ENCODE measurements at regions not wholly inside any gene's neighbourhood (a gene's known extent, or its start where the extent isn't known, plus 50 kb on each side); places are given as distances from the start of the nearest gene placed in this dataset.

- Histone ChIP-seq H3K18ac (ENCODE audit: low read depth, low read length) (peak overlapping the region; percentile 94), H3K9ac (ENCODE audit: low read depth, low read length) (peak overlapping the region; percentile 7; the same call in 1 of the 2 replicates), H4K91ac (ENCODE audit: insufficient read depth, low read depth, low read length) (peak overlapping the region; percentile 87), H4K20me1 (ENCODE audit: insufficient read depth, low read length) (0 out of 2 replicates have a peak, but pooled peaks cover 3% of the 10 kb centered on the region), H3K36me3 (ENCODE audit: control insufficient read depth, insufficient read depth, low read length) (no peaks in the 10 kb centered on the region), H2BK20ac (ENCODE audit: low read depth, low read length) (peak overlapping the region; percentile 99), H3K23ac (ENCODE audit: low read depth, low read length) (peak overlapping the region; percentile 87), H2BK120ac (ENCODE audit: low read depth, low read length) (peak overlapping the region; percentile 95), H2AK9ac (replicated peaks; ENCODE audit: low read depth, low read length, poor library complexity) (peak overlapping the region; percentile 29), H3K79me1 (ENCODE audit: low read depth in 1 of 2, low read length in 2 of 2) (peaks cover 5 to 16% of the 10 kb centered on the region in 2 experiments; a peak in 2 of 4 replicates), H3K27ac (ENCODE audit: insufficient read depth, low read length) (peak overlapping the region; percentile 74), H3K9me3 (ENCODE audit: control insufficient read depth, insufficient read depth, low read length) (peaks cover 2% of the 10 kb centered on the region; the same call in 1 of the 2 replicates), H3K4ac (ENCODE audit: low read depth, low read length) (peak overlapping the region; percentile 97), H3K27me3 (ENCODE audit: control insufficient read depth, insufficient read depth, low read length) (no peaks in the 10 kb centered on the region), H3K9me1 (ENCODE audit: insufficient read depth, low read length) (peaks cover 16% of the 10 kb centered on the region), H2AFZ (replicated peaks; ENCODE audit: low read length, poor library complexity) (peak overlapping the region; percentile 16), H2BK15ac (ENCODE audit: low read depth, low read length) (peak overlapping the region; percentile 91), H3K4me2 (ENCODE audit: low read depth, low read length) (no peak overlapping the region), H4K8ac (ENCODE audit: low read depth in 2 of 2, low read length in 2 of 2) (peak overlapping the region; percentile 72 to 86), H2AK5ac (ENCODE audit: low read depth, low read length) (peak overlapping the region; percentile 94), H3K4me3 (ENCODE audit: insufficient read depth, low read depth, low read length) (no peak overlapping the region), H4K5ac (ENCODE audit: low read depth, low read length) (peak overlapping the region; percentile 78), H2BK5ac (ENCODE audit: low read depth, low read length, poor library complexity, severe bottlenecking) (peak overlapping the region; percentile 96), H3K4me1 (ENCODE audit: control insufficient read depth, insufficient read depth, low read length) (peaks cover 37% of the 10 kb centered on the region), H3K56ac (ENCODE audit: extremely low read depth, insufficient read depth, low read length) (peak overlapping the region; percentile 74), H3K14ac (replicated peaks; ENCODE audit: low read depth, low read length) (peak overlapping the region; percentile 72)
- intact Hi-C loops (cut with micrococcal nuclease): loop anchor here (1.0 to 10.0 kb wide), 3 partner anchors 117 to 194 kb away; no protein-coding TSS in a partner anchor
- POLR2A ChIA-PET (ENCODE audit: unreplicated experiment): no interaction called here
- peak; percentile 44 for ATAC-seq (ENCODE audit: low read depth)
- BruUV-seq (replicated peaks): no TSS peak
- in situ Hi-C loops (cut with MboI; ENCODE audit: low sequenced_read_pairs): no loop called here
- TF ChIP-seq CEBPB (IDR thresholded peaks at IDR 0.05; ENCODE audit: low read depth, low read length) (no peak), RAD21 (IDR thresholded peaks at IDR 0.05; ENCODE audit: low read length) (no peak), BHLHE40 (IDR thresholded peaks at IDR 0.05; ENCODE audit: low read depth, low read length) (no peak)
- CTCF ChIA-PET: no interaction called here
- WGBS, 2 experiments (ENCODE audit: extremely low coverage in 2 of 2, insufficient read length in 1 of 2): 17% methylated on average over 1 of the region's 7 CpGs; no CpG with 5 or more reads in 1 of the 2 experiments
- DNase-seq: peak; percentile 91
- dilution Hi-C loops (cut with HindIII; ENCODE audit: low sequenced_read_pairs, unreplicated experiment): no loop called here
These were observed 70.8 kb upstream of the PGRMC2 start for GRCh38 chr4:128358231-128358912.

Data from IMR-90 (cell line).